ENCODE measurements at regions not wholly inside any gene's neighbourhood (a gene's known extent, or its start where the extent isn't known, plus 50 kb on each side); places are given as distances from the start of the nearest gene placed in this dataset.
A peak's percentile ranks its signal among the peaks of the same experiment; 100 is the strongest.

DNA sequence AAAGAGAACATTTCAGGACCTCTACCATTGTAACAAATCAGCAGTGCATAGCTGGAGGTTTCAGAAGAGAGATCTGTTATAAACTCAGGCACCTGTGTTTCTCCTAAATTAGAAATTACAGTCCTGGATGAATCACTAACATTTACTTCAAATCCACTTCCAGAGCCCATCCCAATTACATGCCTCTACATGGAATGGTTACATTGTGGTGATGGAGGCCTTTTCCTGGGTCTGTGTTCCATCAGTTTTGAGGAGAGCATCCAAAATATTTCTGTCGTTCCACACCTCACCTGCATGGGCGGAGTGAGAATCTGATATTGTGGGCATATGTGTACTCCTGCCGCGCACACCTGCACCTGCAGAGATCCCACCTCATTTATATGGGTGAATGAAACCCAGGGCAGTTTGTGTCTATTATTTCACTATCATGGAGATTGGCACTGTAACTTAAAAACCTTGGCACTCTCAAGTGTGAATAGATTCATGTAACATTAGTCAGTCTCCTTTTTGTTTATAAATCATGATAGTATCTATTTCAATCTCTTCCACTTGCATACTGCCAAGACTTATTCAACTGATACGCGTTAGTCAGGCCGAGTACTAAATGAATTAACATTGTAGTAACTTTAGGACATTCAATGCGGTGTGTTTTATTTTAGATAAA lies 215.1 kb upstream of the FAR2 start:
- in situ Hi-C loops (cut with HindIII; ENCODE audit: low sequenced_read_pairs): no loop called here
- no peak overlapping the region for H3K4me3 ChIP-seq (ENCODE audit: low read depth, low read length)
- TF ChIP-seq, protein P1, sequence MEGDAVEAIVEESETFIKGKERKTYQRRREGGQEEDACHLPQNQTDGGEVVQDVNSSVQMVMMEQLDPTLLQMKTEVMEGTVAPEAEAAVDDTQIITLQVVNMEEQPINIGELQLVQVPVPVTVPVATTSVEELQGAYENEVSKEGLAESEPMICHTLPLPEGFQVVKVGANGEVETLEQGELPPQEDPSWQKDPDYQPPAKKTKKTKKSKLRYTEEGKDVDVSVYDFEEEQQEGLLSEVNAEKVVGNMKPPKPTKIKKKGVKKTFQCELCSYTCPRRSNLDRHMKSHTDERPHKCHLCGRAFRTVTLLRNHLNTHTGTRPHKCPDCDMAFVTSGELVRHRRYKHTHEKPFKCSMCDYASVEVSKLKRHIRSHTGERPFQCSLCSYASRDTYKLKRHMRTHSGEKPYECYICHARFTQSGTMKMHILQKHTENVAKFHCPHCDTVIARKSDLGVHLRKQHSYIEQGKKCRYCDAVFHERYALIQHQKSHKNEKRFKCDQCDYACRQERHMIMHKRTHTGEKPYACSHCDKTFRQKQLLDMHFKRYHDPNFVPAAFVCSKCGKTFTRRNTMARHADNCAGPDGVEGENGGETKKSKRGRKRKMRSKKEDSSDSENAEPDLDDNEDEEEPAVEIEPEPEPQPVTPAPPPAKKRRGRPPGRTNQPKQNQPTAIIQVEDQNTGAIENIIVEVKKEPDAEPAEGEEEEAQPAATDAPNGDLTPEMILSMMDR (IDR thresholded peaks at IDR 0.05; ENCODE audit: low read depth, low read length): no peak
- no peak for DNase-seq (ENCODE audit: low read depth, low spot score)

DNA sequence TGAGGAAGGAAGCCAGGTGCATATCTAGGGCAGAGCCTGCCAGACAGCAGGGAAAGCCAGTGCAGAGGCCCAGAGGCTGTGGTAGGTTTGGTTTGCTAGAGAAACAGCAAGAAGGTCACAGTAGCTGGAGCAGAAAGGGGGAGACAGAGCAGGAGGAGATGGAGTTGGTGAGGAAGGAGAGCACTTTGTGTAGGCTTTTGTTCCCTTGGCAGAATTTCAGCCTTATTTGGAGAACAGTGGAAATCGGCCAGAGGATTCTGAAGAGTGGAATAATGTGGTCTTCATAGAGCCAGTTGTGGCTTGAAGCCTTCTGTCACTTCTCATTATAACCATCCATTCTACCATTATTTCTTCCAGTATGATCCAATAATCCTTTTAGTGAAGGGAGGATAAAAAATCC lies 212.9 kb upstream of the FAR2 start:
- in situ Hi-C loops (cut with HindIII; ENCODE audit: low sequenced_read_pairs): no loop called here
- TF ChIP-seq, protein P1 (IDR thresholded peaks at IDR 0.05; ENCODE audit: low read depth, low read length): no peak
- no peak overlapping the region for H3K4me3 ChIP-seq (ENCODE audit: low read depth, low read length)
- no peak for DNase-seq (ENCODE audit: low read depth, low spot score)

DNA sequence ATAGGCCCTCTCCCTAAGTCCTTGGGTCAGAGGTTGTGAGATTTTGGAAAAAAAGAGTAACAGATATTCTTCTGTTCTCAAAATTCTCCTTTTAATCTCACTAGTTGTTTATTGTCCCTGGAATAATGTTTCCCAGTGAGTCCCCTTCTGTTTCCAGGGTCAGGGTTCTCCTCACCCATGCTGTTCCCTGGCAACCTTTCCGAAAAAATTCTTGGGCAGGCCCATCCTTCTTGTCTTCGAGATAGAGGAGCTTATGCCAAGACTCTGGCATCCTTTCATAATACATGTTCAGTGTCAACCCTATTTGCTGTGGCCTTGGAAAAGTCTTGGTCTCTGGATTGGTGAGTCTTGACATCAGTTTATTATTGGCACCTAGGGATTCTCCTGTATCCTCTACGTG lies 212.4 kb upstream of the FAR2 start:
- no peak overlapping the region for H3K4me3 ChIP-seq (ENCODE audit: low read depth, low read length)
- no peak for DNase-seq (ENCODE audit: low read depth, low spot score)
- TF ChIP-seq, protein P1 (IDR thresholded peaks at IDR 0.05; ENCODE audit: low read depth, low read length): no peak
- in situ Hi-C loops (cut with HindIII; ENCODE audit: low sequenced_read_pairs): no loop called here

DNA sequence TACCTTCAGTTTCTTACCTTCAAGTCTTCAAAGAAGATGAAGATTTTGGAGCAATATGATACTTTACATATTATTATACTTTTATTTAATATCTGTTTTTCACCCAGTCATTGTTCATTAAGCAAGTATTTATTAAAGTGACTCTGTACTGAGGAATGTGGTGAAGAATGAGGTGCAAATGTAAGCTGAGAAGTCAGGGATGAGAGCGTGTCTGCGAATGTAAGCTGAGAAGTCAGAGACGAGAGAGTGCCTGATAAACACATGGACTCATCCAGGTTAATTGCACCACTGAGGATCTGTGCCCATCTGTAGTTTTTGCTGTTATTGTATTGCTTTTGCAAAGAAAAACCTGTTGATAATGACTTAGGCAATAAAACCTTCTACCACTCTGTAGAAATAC lies 211.9 kb upstream of the FAR2 start:
- no peak overlapping the region for H3K4me3 ChIP-seq (ENCODE audit: low read depth, low read length)
- in situ Hi-C loops (cut with HindIII; ENCODE audit: low sequenced_read_pairs): no loop called here
- DNase-seq (ENCODE audit: low read depth, low spot score): peak; percentile 29
- TF ChIP-seq, protein P1 (IDR thresholded peaks at IDR 0.05; ENCODE audit: low read depth, low read length): no peak

DNA sequence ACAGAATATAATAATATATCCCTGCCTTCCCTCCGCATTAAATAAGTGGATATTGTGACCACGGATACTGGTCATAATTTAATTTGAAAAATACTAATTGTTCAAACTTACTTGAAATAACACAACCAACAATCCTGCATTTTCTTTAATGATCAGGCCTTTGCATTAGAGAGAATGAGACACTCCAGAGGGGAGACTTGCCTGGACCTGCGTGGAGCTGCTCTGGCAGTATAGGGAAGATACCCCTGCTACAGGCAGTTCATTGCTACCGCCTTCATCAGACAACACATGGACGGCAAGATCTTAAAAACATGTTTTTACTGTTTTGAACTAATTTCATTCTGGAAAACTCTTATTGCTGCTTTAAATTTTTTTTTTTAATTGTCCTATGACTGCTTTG lies 211.0 kb upstream of the FAR2 start:
- TF ChIP-seq, protein P1 (IDR thresholded peaks at IDR 0.05; ENCODE audit: low read depth, low read length): no peak
- H3K4me3 ChIP-seq (ENCODE audit: low read depth, low read length): no peak overlapping the region
- in situ Hi-C loops (cut with HindIII; ENCODE audit: low sequenced_read_pairs): no loop called here
- DNase-seq (ENCODE audit: low read depth, low spot score): no peak

DNA sequence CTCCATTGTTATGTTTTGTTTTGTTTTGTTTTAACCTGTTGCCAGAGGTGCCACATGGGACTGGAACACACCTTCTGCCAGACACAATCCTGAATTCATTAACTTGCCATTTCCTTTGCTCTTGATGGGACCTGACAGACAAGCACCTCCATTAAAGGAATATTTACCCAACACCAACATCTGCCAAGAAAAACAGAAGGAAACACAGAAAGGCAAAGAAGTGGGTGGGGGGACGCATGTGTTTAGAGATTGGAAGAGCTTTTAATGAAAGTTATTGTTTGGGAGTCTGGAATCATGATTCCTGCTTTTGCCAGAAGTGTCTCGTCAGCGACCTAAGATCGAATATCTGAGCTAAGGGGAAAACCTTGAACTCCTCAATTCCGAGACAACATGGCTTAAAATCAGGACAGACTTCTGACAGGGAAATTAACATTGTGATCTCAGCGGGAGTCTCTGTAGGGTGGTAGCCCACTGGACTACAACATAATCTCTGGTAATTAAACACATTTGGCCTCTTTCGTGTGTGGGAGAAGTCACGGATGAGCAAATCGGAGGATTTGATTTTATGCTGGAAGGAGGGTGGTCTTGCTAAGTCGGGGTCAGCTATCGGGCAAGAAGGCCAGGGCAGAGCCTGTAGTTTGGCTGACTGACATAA lies 210.4 kb upstream of the FAR2 start:
- TF ChIP-seq, protein P1 (IDR thresholded peaks at IDR 0.05; ENCODE audit: low read depth, low read length): no peak
- in situ Hi-C loops (cut with HindIII; ENCODE audit: low sequenced_read_pairs): no loop called here
- DNase-seq (ENCODE audit: low read depth, low spot score): no peak
- H3K4me3 ChIP-seq (ENCODE audit: low read depth, low read length): no peak overlapping the region
